Vagina (tissue), 2 donors: ENCODE measurements at regions not wholly inside any gene's neighbourhood (a gene's known extent, or its start where the extent isn't known, plus 50 kb on each side); places are given as distances from the start of the nearest gene placed in this dataset.
"Not testable (repeated sequence)": the region's sequence is repeated elsewhere in the genome, so short reads cannot be mapped to it uniquely, and the experiment has no call there.

ENCODE experiments used
- CTCF ChIP-seq, 3 experiments: fragments of 450-650 bp in 2 of 3; fragments of 200-600 bp in 1 of 3; sonication (generic) in 1 of 3; IDR thresholded peaks; one replicate each; pipeline ENCODE4 v1.5.1; 2017 to 2019; ENCODE audit warnings: antibody characterized with exemption in 3 of 3, mild to moderate bottlenecking in 2 of 3, moderate library complexity in 2 of 3
- POLR2A ChIP-seq, 2 donors: fragments of 450-650 bp; IDR thresholded peaks; one replicate each; pipeline ENCODE4 v1.6.1; 2017; ENCODE audit warnings: antibody characterized with exemption in 2 of 2, mild to moderate bottlenecking in 2 of 2, moderate library complexity in 2 of 2
- POLR2AphosphoS5 ChIP-seq, 2 donors: sonication (generic); formaldehyde crosslinking; IDR thresholded peaks; one replicate each; pipeline ENCODE4 v1.9.0; 2017; ENCODE audit warnings: antibody characterized with exemption in 2 of 2, mild to moderate bottlenecking in 2 of 2, low read depth in 1 of 2; ENCODE audit not compliant: insufficient read depth in 1 of 2

- not testable (repeated sequence) for TF ChIP-seq CTCF (IDR thresholded peaks at IDR 0.05); POLR2AphosphoS5 (IDR thresholded peaks at IDR 0.05; ENCODE audit: insufficient read depth in 1 of 2, low read depth in 1 of 2); POLR2A (IDR thresholded peaks at IDR 0.05)
Observed at GRCh38 chr5:99471726-99472125, 542.9 kb upstream of the CHD1 start.
